ENCODE measurements at regions not wholly inside any gene's neighbourhood (a gene's known extent, or its start where the extent isn't known, plus 50 kb on each side); places are given as distances from the start of the nearest gene placed in this dataset.

DNA sequence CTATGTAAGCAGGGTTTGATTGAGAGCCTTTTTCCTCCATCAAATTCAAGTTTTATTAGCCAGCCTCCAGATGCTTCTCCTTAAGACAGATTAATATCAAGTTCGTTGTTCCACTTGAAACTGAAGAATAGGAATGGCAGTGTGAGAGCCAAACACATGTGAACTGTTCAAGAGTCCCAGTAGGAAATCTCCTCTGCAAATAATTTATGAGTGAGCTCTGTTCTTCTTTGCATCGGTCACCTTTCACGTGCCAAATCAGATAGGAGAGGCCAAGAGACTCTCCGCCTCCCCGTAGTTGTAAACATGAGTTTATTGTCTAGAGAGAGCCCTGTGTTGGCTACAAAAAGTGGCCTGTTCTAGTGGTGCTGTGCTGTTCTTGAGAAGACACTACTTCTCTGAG is 372.1 kb upstream of the NR2F2 start:
- intact Hi-C loops (cut with DNase I; ENCODE audit: low total_unique reads) = no loop called here
- TF ChIP-seq POLR2A (IDR thresholded peaks at IDR 0.05) = no peak
- TF ChIP-seq, protein P1, sequence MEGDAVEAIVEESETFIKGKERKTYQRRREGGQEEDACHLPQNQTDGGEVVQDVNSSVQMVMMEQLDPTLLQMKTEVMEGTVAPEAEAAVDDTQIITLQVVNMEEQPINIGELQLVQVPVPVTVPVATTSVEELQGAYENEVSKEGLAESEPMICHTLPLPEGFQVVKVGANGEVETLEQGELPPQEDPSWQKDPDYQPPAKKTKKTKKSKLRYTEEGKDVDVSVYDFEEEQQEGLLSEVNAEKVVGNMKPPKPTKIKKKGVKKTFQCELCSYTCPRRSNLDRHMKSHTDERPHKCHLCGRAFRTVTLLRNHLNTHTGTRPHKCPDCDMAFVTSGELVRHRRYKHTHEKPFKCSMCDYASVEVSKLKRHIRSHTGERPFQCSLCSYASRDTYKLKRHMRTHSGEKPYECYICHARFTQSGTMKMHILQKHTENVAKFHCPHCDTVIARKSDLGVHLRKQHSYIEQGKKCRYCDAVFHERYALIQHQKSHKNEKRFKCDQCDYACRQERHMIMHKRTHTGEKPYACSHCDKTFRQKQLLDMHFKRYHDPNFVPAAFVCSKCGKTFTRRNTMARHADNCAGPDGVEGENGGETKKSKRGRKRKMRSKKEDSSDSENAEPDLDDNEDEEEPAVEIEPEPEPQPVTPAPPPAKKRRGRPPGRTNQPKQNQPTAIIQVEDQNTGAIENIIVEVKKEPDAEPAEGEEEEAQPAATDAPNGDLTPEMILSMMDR (IDR thresholded peaks at IDR 0.05) = no peak
- H3K36me3 ChIP-seq = no peaks in the 10 kb centered on the region
- H3K4me1 ChIP-seq = no peaks in the 10 kb centered on the region
- H3K4me3 ChIP-seq = no peak overlapping the region
- DNase-seq = peak in 1 of 2 donors; percentile 36
- H3K27ac ChIP-seq = peak overlapping the region; percentile 51 to 65
- no peaks in the 10 kb centered on the region for H3K9me3 ChIP-seq
- no peaks in the 10 kb centered on the region for H3K27me3 ChIP-seq

DNA sequence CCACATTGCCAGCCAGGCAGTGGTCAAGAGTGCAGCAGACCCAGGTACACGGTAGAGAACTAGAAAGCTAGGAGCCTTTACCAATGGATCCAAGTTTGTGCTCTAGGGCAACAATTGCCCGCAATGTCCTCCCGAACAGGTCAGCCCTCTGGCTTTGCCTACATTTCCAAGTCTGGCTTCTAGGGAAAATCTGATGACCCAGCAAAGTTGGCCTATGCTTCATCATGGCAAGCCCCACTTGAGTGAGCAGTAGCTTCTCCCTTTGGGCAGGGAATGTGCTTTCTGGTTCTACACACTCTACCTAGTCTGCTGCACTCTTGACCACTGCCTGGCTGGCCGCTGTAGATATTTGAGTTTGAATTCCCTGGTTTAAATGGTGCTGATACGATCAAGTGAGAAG is 361.6 kb upstream of the NR2F2 start:
- intact Hi-C loops (cut with DNase I; ENCODE audit: low total_unique reads) = no loop called here
- no peaks in the 10 kb centered on the region for H3K36me3 ChIP-seq
- no peaks in the 10 kb centered on the region for H3K4me1 ChIP-seq
- H3K27me3 ChIP-seq = no peaks in the 10 kb centered on the region
- H3K4me3 ChIP-seq = no peak overlapping the region
- H3K27ac ChIP-seq = no peak overlapping the region
- no peak for DNase-seq
- TF ChIP-seq POLR2A (IDR thresholded peaks at IDR 0.05) = no peak
- TF ChIP-seq, protein P1 (IDR thresholded peaks at IDR 0.05) = no peak
- H3K9me3 ChIP-seq = no peaks in the 10 kb centered on the region

DNA sequence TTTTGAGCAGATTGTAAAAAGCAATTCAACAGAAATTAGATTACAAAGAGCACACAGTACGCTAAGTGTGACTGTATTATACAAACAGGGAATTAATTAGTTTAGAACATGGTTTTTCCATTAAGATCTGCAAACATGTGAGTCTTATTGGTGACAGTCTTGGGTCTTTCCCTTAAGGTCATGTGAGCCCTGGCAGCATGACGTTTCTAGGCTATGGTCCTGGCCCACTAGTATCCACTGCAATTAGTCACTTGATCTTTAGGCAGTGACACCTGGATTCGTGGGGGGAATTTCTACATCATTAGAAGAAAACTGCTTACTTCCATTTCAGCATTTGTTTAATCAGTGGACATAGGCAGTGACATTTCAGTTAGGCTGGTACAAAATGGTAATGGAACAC is 360.2 kb upstream of the NR2F2 start:
- no peak for DNase-seq
- no peaks in the 10 kb centered on the region for H3K27me3 ChIP-seq
- no peak overlapping the region for H3K27ac ChIP-seq
- TF ChIP-seq, protein P1 (IDR thresholded peaks at IDR 0.05) = no peak
- TF ChIP-seq POLR2A (IDR thresholded peaks at IDR 0.05) = no peak
- no peak overlapping the region for H3K4me3 ChIP-seq
- H3K9me3 ChIP-seq = no peaks in the 10 kb centered on the region
- no peaks in the 10 kb centered on the region for H3K36me3 ChIP-seq
- intact Hi-C loops (cut with DNase I; ENCODE audit: low total_unique reads) = no loop called here
- H3K4me1 ChIP-seq = no peaks in the 10 kb centered on the region

DNA sequence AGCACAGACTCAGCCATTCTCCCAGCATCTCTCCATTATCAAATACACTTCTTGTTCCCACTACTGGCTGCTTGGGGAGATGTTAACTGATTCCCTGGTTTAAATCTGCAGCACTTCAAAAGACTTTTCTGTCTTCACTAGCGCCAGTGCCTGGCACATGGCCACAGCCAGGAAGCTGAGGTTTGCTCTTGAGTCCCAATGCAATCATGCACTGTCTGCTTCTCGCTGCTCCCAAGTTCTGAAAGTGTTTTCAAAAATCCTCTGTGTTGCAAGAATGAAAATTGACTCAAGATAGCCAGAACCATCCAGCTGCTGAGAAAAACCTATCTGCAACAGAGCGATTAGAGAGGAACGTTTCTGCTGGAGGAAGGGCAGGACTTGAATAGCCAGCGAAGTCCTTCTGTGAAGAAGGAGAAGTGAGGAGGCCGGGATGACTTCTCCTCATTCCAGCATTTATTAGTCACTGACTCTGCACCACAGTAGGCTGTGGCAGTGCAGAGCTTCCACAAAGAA is 358.4 kb upstream of the NR2F2 start:
- Histone ChIP-seq H3K27me3 (no peaks in the 10 kb centered on the region), H3K4me3 (no peak overlapping the region), H3K9me3 (no peaks in the 10 kb centered on the region), H3K27ac (no peak overlapping the region), H3K4me1 (no peaks in the 10 kb centered on the region), H3K36me3 (no peaks in the 10 kb centered on the region)
- TF ChIP-seq, protein P1 (IDR thresholded peaks at IDR 0.05) = no peak
- TF ChIP-seq POLR2A (IDR thresholded peaks at IDR 0.05) = no peak
- DNase-seq = peak; percentile 49 to 59
- intact Hi-C loops (cut with DNase I; ENCODE audit: low total_unique reads) = no loop called here

DNA sequence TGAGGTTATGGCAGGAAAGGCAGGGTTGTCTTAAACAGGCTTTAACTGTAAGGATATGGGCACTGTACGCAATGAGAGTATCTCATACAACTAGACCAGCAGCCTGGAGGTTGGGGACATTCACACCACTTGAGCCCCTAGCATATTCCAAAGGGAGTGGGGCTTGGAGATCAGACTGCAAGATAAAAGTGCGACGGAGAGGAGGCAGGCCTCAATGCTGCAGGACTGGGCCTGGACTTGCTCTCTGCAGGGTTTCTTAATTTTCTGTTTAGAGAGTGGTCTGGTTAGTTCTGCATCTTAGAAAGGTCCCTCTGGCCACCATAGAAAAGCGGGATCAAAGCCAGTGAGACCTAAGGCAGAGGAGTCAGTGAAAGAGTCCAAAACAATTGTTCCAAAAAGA is 357.7 kb upstream of the NR2F2 start:
- H3K9me3 ChIP-seq = no peaks in the 10 kb centered on the region
- H3K4me3 ChIP-seq = no peak overlapping the region
- DNase-seq = no peak
- no peaks in the 10 kb centered on the region for H3K4me1 ChIP-seq
- no peaks in the 10 kb centered on the region for H3K27me3 ChIP-seq
- TF ChIP-seq POLR2A (IDR thresholded peaks at IDR 0.05) = no peak
- TF ChIP-seq, protein P1 (IDR thresholded peaks at IDR 0.05) = no peak
- H3K36me3 ChIP-seq = no peaks in the 10 kb centered on the region
- no peak overlapping the region for H3K27ac ChIP-seq
- intact Hi-C loops (cut with DNase I; ENCODE audit: low total_unique reads) = no loop called here

Measured in uterus (tissue), 3 donors.